ENCODE measurements at regions not wholly inside any gene's neighbourhood (a gene's known extent, or its start where the extent isn't known, plus 50 kb on each side); places are given as distances from the start of the nearest gene placed in this dataset.

GRCh38 chr9:96149533-96150280 is 152.3 kb downstream of the HSD17B3 start:
- TF ChIP-seq CTCF (conservative IDR thresholded peaks at IDR 0.05 in 1 of 2, IDR thresholded peaks at IDR 0.05 in 1 of 2; ENCODE audit: low read depth in 1 of 2, low read length in 2 of 2) (no peak), EZH2 (IDR thresholded peaks at IDR 0.05; ENCODE audit: low read length, missing control alignments) (no peak)
